GM23338 (cell line): ENCODE measurements at regions not wholly inside any gene's neighbourhood (a gene's known extent, or its start where the extent isn't known, plus 50 kb on each side); places are given as distances from the start of the nearest gene placed in this dataset.
"Not testable (repeated sequence)": the region's sequence is repeated elsewhere in the genome, so short reads cannot be mapped to it uniquely, and the experiment has no call there.

ENCODE experiments used
- ATAC-seq: fragments of 200-7000 bp; cut with Tn5 transposase; 3 replicates; pipeline ENCODE4 v1.9.1; 2020
- DNase-seq: peaks from one replicate; pipeline ENCODE4 v3.0.0-alpha.2; 2015; ENCODE audit warnings: low spot score
- H2AFZ ChIP-seq: fragments of 200-600 bp; sonication (generic); 2 replicates; pipeline ENCODE4 v1.8.0; 2016; ENCODE audit warnings: antibody characterized with exemption, mild to moderate bottlenecking, moderate library complexity
- H3F3A ChIP-seq: fragments of 200-600 bp; sonication (generic); replicated peaks from 2 replicates; pipeline ENCODE4 v1.8.0; 2017; ENCODE audit warnings: antibody characterized with exemption, mixed run types, low read depth
- H3K27ac ChIP-seq: fragments of 200-600 bp; sonication (generic); 2 replicates; pipeline ENCODE4 v1.6.1; 2016; ENCODE audit warnings: low read depth
- H3K27me3 ChIP-seq: fragments of 200-600 bp; sonication (generic); 2 replicates; pipeline ENCODE4 v1.8.0; 2016; ENCODE audit warnings: mild to moderate bottlenecking, mixed run types, moderate library complexity; ENCODE audit not compliant: insufficient read depth
- H3K36me3 ChIP-seq: fragments of 200-600 bp; sonication (generic); 2 replicates; pipeline ENCODE4 v1.8.0; 2016; ENCODE audit warnings: mild to moderate bottlenecking; ENCODE audit not compliant: insufficient read depth
- H3K4me1 ChIP-seq: fragments of 200-600 bp; sonication (generic); 2 replicates; pipeline ENCODE4 v1.8.0; 2016; ENCODE audit warnings: mild to moderate bottlenecking, moderate library complexity; ENCODE audit not compliant: insufficient read depth
- H3K4me2 ChIP-seq: fragments of 200-600 bp; sonication (generic); 2 replicates; pipeline ENCODE4 v1.7.1; 2017; ENCODE audit warnings: mixed run types
- H3K4me3 ChIP-seq: fragments of 200-600 bp; sonication (generic); 2 replicates; pipeline ENCODE4 v1.6.1; 2016; ENCODE audit warnings: mixed run types
- H3K79me2 ChIP-seq: fragments of 200-600 bp; sonication (generic); replicated peaks from 2 replicates; pipeline ENCODE4 v1.8.0; 2017; ENCODE audit warnings: mild to moderate bottlenecking; ENCODE audit not compliant: insufficient read depth
- H3K9me2 ChIP-seq: fragments of 200-600 bp; sonication (generic); 2 replicates; pipeline ENCODE4 v1.8.0; 2017; ENCODE audit not compliant: insufficient read depth
- H4K20me1 ChIP-seq: fragments of 200-600 bp; sonication (generic); replicated peaks from 2 replicates; pipeline ENCODE4 v1.8.0; 2017; ENCODE audit warnings: mild to moderate bottlenecking; ENCODE audit not compliant: insufficient read depth
- H3K27ac Mint-ChIP-seq: 2 replicates; pipeline ENCODE4 v1.8.0; 2020; ENCODE audit warnings: inconsistent platforms, mild to moderate bottlenecking, moderate library complexity, mixed read lengths
- H3K27me3 Mint-ChIP-seq: 3 replicates; pipeline ENCODE4 v1.8.0; 2022; ENCODE audit warnings: low read depth, mild to moderate bottlenecking, moderate library complexity, mixed read lengths, inconsistent platforms; ENCODE audit not compliant: insufficient read depth, poor library complexity
- H3K36me3 Mint-ChIP-seq: 3 replicates; pipeline ENCODE4 v1.8.0; 2021; ENCODE audit warnings: low read depth, mild to moderate bottlenecking, inconsistent platforms, moderate library complexity, mixed read lengths
- H3K4me1 Mint-ChIP-seq: 3 replicates; pipeline ENCODE4 v1.8.0; 2020; ENCODE audit warnings: mild to moderate bottlenecking, inconsistent platforms, mixed read lengths
- H3K4me3 Mint-ChIP-seq: 3 replicates; pipeline ENCODE4 v1.8.0; 2021; ENCODE audit warnings: moderate library complexity, mild to moderate bottlenecking, inconsistent platforms, mixed read lengths
- H3K9me3 Mint-ChIP-seq: 3 replicates; pipeline ENCODE4 v1.8.0; 2020; ENCODE audit warnings: moderate library complexity, mild to moderate bottlenecking, inconsistent platforms, mixed read lengths
- CREB1 ChIP-seq: fragments of 250-450 bp; sonication (Bioruptor Pico); IDR thresholded peaks from 2 replicates; pipeline ENCODE4 v1.5.0; 2020; ENCODE audit warnings: low read depth, mild to moderate bottlenecking, moderate library complexity
- ETS1 ChIP-seq: IDR thresholded peaks from 2 replicates; pipeline ENCODE4 v1.6.1; 2016; ENCODE audit warnings: antibody characterized with exemption
- EZH2phosphoT487 ChIP-seq: fragments of 200-600 bp; sonication (generic); IDR thresholded peaks from one replicate; pipeline ENCODE4 v1.8.1; 2018; ENCODE audit warnings: antibody characterized with exemption; ENCODE audit not compliant: unreplicated experiment
- ZNF462 ChIP-seq: fragments of 250-450 bp; sonication (Bioruptor Pico); IDR thresholded peaks from 2 replicates; pipeline ENCODE4 v1.5.0; 2020; ENCODE audit warnings: mild to moderate bottlenecking, moderate library complexity

- no peak for TF ChIP-seq ZNF462 (CRISPR knock-in tag)
- no peak for TF ChIP-seq CREB1 (CRISPR knock-in tag)
- no peak for TF ChIP-seq ETS1
- no peak for TF ChIP-seq EZH2phosphoT487
Observed at GRCh38 chr14:99996951-99997571, 68.2 kb upstream of the EVL start (continued).

DNA sequence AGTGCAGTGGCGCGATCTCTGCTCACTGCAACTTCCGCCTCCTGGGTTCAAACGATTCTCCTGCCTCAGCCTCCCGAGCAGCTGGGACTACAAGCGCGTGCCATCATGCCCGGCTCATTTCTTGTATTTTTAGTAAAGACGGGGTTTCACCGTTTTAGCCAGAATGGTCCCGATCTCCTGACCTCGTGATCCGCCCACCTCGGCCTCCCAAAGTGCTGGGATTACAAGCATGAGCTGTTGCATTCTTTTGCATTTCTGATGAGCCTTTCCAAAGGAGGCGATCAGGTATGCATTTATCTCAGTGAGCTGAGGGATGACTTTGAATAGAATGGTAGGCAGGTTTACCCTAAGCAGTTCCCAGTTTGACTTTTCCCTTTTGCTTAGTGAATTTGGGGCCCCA is 64.8 kb upstream of the EVL start:
- DNase-seq = not testable (repeated sequence)
- 0 out of 2 replicates have a peak overlapping the region, but pooled peaks have one; percentile 21 for H3K4me2 ChIP-seq

More for the DNA sequence above, 64.8 kb upstream of the EVL start:
- not testable (repeated sequence) for H3K27me3 ChIP-seq, H3K4me1 Mint-ChIP-seq, H3K27me3 Mint-ChIP-seq, H3F3A ChIP-seq, H3K9me2 ChIP-seq, H3K27ac Mint-ChIP-seq, H3K4me1 ChIP-seq, H3K27ac ChIP-seq, H2AFZ ChIP-seq, H3K4me3 Mint-ChIP-seq, H4K20me1 ChIP-seq, ATAC-seq, H3K4me3 ChIP-seq
- peaks cover 50% of the 10 kb centered on the region for H3K9me3 Mint-ChIP-seq
- H3K36me3 Mint-ChIP-seq = peaks cover 43% of the 10 kb centered on the region
- Histone ChIP-seq H3K79me2 (peaks cover 12% of the 10 kb centered on the region), H3K36me3 (peaks cover 35% of the 10 kb centered on the region)
